AG10803 (cell line): ENCODE measurements at regions not wholly inside any gene's neighbourhood (a gene's known extent, or its start where the extent isn't known, plus 50 kb on each side); places are given as distances from the start of the nearest gene placed in this dataset.

Experiments
- DNase-seq: peaks from one replicate; pipeline ENCODE4 v3.0.0; 2010; ENCODE audit warnings: low read depth
- H3K4me3 ChIP-seq: 2 replicates; pipeline ENCODE4 v1.5.1; 2011; ENCODE audit warnings: mild to moderate bottlenecking, low read length, control low read depth
- CTCF ChIP-seq: conservative IDR thresholded peaks from 2 replicates; pipeline ENCODE4 v1.5.1; 2011; ENCODE audit warnings: mild to moderate bottlenecking, low read length, control low read depth, inconsistent platforms

- no peak for DNase-seq
- no peak overlapping the region for H3K4me3 ChIP-seq
- TF ChIP-seq CTCF, result no peak
Measured at GRCh38 chr2:78262713-78263375, 740.7 kb upstream of the LRRTM4 start.

GRCh38 chr2:78263571-78263970 lies 741.4 kb upstream of the LRRTM4 start:
- DNase-seq, result no peak
- H3K4me3 ChIP-seq, result no peak overlapping the region
- no peak for TF ChIP-seq CTCF

- DNase-seq, result no peak
- no peak for TF ChIP-seq CTCF
- no peak overlapping the region for H3K4me3 ChIP-seq
Measured at GRCh38 chr2:78264130-78264529, 742.0 kb upstream of the LRRTM4 start.

GRCh38 chr2:78281164-78281563 lies 744.3 kb upstream of the REG3G start:
- no peak for TF ChIP-seq CTCF
- DNase-seq, result no peak
- no peak overlapping the region for H3K4me3 ChIP-seq

- DNase-seq, result no peak
- H3K4me3 ChIP-seq, result no peak overlapping the region
- TF ChIP-seq CTCF, result no peak
Measured at GRCh38 chr2:78290581-78291214, 734.8 kb upstream of the REG3G start.

- no peak for DNase-seq
- TF ChIP-seq CTCF, result no peak
- H3K4me3 ChIP-seq, result no peak overlapping the region
Measured at GRCh38 chr2:78293768-78294167, 731.7 kb upstream of the REG3G start.

GRCh38 chr2:78301166-78301789 lies 724.2 kb upstream of the REG3G start:
- DNase-seq, result no peak
- H3K4me3 ChIP-seq, result no peak overlapping the region
- TF ChIP-seq CTCF, result no peak
